ENCODE measurements at regions not wholly inside any gene's neighbourhood (a gene's known extent, or its start where the extent isn't known, plus 50 kb on each side); places are given as distances from the start of the nearest gene placed in this dataset.
A peak's percentile ranks its signal among the peaks of the same experiment; 100 is the strongest.
"Not testable (repeated sequence)": the region's sequence is repeated elsewhere in the genome, so short reads cannot be mapped to it uniquely, and the experiment has no call there.

- DNase-seq, result no peak
Observed at GRCh38 chrX:39052751-39053150, 251.5 kb downstream of the MID1IP1 start.

- no peak for DNase-seq
Observed at GRCh38 chrX:39058724-39059123, 257.5 kb downstream of the MID1IP1 start.

- DNase-seq, result no peak
Observed at GRCh38 chrX:39059866-39060265, 258.6 kb downstream of the MID1IP1 start.

GRCh38 chrX:39063037-39063436, 261.8 kb downstream of the MID1IP1 start:
- DNase-seq, result no peak

GRCh38 chrX:39063702-39064101, 262.4 kb downstream of the MID1IP1 start:
- DNase-seq, result no peak

- DNase-seq, result no peak
Observed at GRCh38 chrX:39065051-39065871, 264.0 kb downstream of the MID1IP1 start.

- DNase-seq, result no peak
Observed at GRCh38 chrX:39067866-39068265, 266.6 kb downstream of the MID1IP1 start.

- DNase-seq, result not testable (repeated sequence)
Observed at GRCh38 chrX:39068634-39069033, 267.4 kb downstream of the MID1IP1 start.

- no peak for DNase-seq
Observed at GRCh38 chrX:39070009-39070408, 268.8 kb downstream of the MID1IP1 start.

GRCh38 chrX:39073131-39073530, 271.9 kb downstream of the MID1IP1 start:
- DNase-seq, result no peak

GRCh38 chrX:39096599-39096998, 295.3 kb downstream of the MID1IP1 start:
- DNase-seq, result no peak

GRCh38 chrX:39104745-39105144, 303.5 kb downstream of the MID1IP1 start:
- no peak for DNase-seq

- no peak for DNase-seq
Observed at GRCh38 chrX:39112143-39112542, 310.9 kb downstream of the MID1IP1 start.

GRCh38 chrX:39115166-39115565, 313.9 kb downstream of the MID1IP1 start:
- no peak for DNase-seq

- no peak for DNase-seq
Observed at GRCh38 chrX:39117101-39117500, 315.8 kb downstream of the MID1IP1 start.

- no peak for DNase-seq
Observed at GRCh38 chrX:39121903-39122302, 320.6 kb downstream of the MID1IP1 start.

- no peak for DNase-seq
Observed at GRCh38 chrX:39125834-39126233, 324.6 kb downstream of the MID1IP1 start.

GRCh38 chrX:39133971-39134370, 332.7 kb downstream of the MID1IP1 start:
- DNase-seq, result no peak

GRCh38 chrX:39137363-39137954, 336.2 kb downstream of the MID1IP1 start:
- no peak for DNase-seq

GRCh38 chrX:39140581-39140980, 339.3 kb downstream of the MID1IP1 start:
- DNase-seq, result no peak

GRCh38 chrX:39144323-39144722, 343.1 kb downstream of the MID1IP1 start:
- DNase-seq, result no peak

GRCh38 chrX:39144956-39145355, 343.7 kb downstream of the MID1IP1 start:
- no peak for DNase-seq

GRCh38 chrX:39145859-39146258, 344.6 kb downstream of the MID1IP1 start:
- DNase-seq, result no peak

GRCh38 chrX:39149761-39150160, 348.5 kb downstream of the MID1IP1 start:
- DNase-seq, result peak; percentile 31

GRCh38 chrX:39150220-39150619, 349.0 kb downstream of the MID1IP1 start:
- DNase-seq, result no peak

Data from activated T-cell treated with anti-CD3 and anti-CD28 coated beads for 4 hours (primary cell).